IPS-NIHi11 (cell line): ENCODE measurements at regions not wholly inside any gene's neighbourhood (a gene's known extent, or its start where the extent isn't known, plus 50 kb on each side); places are given as distances from the start of the nearest gene placed in this dataset.
"Not testable (repeated sequence)": the region's sequence is repeated elsewhere in the genome, so short reads cannot be mapped to it uniquely, and the experiment has no call there.

Experiments
- DNase-seq: peaks from one replicate; pipeline ENCODE4 v3.0.0; 2012; ENCODE audit warnings: mixed read lengths, low spot score

DNA sequence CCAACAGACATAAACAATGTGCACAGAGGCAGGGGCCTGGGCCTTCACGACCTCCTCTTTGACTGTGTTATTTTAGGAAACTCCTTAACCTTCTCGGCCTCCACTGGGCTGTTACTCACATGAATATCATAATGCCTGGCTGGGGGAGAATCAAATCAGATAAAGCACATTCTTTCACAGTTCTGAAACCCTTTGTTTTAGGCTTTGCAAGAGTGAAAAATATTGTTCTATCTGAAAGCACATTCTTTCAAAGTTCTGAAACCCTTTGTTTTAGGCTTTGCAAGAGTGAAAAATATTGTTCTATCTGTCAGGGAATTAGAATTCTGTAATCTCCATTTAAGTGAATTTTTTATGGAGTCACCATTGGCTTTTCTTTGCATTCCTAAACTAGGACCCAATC is 50.7 kb upstream of the SYNDIG1 start:
- no peak for DNase-seq

DNA sequence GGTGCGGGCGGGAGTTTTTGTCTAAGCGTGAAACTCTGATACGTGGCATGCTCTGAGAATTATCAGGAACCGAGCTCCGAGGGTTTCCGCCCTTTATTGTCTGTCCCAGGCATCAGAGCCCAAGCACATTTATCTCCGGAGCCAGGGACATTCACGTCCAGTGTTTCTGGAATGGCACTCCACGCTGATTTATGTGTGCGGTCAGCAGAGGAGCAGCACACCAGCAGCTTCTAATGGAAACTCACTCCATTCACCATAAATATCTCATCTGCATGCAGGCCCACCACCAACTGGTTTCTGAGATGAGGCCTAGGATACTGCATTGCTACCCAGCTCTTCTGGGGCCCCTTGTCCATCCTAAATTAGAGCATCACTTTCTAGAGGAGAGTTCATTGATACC is 51.9 kb upstream of the SYNDIG1 start:
- DNase-seq = no peak

DNA sequence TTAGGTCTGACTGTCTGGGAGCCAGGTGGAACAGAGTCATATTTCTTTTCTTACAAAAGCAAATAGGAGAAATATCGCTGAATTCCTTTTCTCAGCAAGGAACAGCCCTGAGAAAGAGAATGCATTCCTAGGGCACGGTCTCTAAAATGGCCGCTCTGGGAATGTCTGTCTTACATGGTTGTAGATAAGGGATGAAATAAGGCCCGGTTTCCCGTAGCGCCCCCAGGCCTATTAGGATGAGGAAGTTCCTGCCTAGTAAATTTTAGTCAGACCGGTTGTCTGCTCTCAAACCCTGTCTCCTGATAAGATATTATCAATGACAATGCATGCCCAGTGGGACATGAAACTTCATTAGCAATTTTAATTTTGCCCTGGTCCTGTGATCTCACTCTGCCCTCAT is 54.0 kb upstream of the SYNDIG1 start:
- DNase-seq = not testable (repeated sequence)

DNA sequence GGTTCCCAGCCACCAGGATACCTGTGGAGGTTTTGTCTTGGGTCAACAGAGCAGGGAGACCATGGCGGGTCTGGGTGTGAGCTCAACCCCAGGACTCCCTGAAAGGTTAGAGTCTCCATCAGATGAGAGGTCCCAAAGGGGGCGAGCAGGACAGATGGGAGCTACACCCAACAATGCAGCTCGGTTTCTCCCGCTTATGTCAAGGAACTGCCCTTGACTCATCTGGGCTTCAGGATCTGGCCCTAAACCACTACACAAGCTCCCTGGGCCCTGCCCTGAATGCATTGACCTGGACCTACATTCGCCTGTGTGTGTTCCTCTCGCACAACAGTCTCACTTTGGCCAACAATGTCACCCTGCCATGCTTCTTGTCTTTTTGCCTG is 57.6 kb upstream of the SYNDIG1 start:
- DNase-seq = no peak

DNA sequence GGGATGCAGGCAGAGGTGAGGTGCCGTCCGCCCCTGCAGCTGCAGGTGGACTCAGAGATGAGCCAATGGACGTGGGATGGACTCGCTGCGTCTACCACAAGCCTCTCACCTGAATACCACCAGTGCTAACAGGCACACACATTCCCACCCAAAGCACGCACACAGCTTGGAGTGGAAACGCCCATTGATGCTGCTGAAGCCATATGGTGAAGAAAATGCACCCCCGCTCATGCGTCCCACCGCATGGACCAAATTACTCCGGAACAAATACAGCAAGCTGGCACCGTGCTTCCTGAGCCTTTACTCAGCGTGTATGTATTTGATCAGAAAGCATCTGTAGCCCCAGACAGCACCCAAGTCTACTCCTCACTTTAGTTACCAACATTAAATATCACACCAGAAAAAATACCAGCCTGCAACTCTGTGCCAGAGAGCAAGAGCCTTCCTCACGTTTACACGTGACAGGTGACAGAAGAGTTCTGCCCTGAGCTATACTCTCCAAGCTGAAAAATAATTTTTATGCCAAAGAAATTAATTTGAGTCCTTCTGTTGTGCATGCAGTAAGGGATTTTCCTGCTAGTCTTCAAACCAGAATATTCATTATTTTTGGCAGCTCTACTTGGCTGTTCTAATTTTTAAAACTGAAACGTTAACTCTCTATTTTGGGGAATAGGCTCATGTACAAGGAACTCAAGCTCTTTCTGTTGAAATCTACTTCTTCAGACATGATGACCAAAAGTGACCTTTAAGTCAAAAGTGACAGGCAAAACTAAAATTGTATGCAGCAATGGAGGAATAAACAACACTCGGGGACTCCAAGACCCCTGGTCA is 58.2 kb upstream of the SYNDIG1 start:
- DNase-seq = no peak

DNA sequence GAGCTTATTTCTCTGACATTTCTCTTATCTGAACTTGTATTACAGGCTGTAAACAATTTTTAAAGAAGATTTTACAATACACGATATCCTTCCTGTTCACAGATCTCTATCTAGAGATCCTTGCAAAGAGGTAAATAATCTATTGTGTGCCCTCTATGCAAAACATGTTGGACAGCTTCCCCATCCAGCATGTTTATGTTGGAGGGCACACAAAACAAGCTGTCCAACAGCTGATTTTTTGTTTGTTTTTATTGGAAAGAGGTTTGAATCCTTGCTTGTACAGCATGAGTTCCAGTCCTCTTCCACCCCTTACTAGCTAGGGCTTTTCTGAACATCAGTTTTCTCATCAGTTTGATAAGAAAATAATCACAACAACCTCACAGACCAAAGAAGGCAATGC is 62.3 kb upstream of the SYNDIG1 start:
- DNase-seq = no peak

DNA sequence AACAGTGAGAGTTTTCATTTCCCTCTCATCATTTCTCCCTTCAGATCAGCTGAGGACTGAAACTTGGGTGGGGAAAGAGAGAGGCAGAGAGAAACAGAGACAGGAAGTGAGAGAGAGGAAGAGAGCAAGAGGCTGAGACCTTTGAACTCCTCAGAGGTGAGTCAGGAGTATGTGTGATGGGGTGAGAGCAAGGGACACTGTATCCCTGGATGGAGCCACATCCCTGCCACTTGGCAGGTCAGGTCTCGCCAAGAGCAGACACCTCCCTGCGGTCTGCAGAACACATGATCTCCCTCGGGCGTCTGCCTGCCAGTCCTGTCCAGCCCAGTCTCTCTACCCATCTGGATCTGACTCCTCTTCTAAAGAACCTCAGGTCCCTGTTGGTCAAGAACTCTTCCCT is 62.7 kb upstream of the SYNDIG1 start:
- DNase-seq = no peak

DNA sequence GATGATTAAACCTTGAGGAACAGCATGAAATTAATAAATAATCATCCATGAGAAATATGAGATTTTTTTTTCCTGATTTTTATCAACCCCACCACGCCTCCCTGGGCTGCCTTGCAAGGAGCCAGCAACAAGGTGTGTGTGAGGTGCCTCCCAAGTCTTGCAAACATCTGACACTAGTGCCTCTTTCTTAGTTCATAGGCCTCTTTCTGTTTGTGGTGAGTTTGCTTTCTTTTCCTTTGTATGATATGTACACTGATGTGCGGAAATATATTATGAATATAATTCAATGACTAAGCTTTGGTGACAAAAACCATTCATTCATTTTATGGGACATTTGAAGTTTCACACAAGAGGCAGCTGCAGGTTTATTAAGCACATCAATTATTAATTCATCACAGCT is 63.2 kb upstream of the SYNDIG1 start:
- DNase-seq = no peak

DNA sequence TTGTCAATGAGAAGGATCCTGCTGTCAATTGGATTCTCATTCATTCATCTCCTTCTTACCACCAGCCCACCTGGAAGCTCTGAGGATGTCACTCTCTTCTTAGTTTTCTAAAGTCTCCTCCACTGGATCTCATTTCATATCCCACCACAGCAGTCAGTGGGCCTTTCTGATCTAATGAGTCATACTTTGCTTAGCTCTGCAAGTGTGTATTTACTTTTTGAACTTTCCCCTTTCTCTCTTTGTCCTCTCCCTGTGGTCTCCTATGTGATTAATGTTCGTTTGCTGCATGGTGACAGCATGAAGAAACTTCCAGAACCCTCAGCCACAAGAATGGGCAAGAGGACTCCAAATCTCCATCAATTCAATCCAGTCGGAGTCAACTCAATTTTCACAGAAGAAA is 63.6 kb upstream of the SYNDIG1 start:
- DNase-seq = no peak

DNA sequence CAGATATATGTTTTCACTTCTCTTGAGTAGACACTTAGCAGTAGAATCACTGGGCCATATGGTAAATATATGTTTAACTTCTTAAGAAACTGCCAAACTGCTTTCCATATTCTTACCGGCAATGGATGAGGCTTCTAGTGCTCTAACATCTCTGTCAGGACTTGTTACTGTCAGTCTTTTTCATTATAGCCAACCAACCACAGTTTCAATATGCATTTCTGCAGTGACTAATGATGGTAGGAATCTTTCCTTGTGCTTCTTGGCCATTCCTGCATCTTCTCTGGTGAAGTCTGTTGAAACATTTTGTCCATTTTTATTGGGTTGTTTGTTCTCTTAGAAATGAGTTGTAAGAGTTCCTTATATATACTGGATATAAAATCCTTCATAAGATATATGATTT is 66.0 kb upstream of the SYNDIG1 start:
- DNase-seq = no peak

DNA sequence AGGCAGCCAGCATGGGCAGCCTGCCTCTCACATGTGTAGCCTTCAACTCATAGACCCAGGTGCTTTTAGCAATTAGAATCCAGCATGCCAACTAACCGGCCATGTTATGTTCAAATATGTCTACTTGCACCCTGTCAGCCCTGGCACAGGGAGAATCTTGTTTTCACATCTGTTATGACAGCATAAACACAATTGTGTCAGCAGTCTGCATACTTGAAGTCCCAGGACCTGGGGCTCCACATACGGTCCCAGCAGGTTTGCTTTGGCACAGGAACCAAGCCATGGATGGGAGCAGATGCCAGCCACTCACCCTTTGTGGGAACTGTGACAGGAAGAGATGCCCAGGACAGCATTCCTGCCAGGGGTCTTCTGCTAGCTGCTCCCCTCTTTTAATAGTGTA is 67.2 kb upstream of the SYNDIG1 start:
- DNase-seq = no peak

DNA sequence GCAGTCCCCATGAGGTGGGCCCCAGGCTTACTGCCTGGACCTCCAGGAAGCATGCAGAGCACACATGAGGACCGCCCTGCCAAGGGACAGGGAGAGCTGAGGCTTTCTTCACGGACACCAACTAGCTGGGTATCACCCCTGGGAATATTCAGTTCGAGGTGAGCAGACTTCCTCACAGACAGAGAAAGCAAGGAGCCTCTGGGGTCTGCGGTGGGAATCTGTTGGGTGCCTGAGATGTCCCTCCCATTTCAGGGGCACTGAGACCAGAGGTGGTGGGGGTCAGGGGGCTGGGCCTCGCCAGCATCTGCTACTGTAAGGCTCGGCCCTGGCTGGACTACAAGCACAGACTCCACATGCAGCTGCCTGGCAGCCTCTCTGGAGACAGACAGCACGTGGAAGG is 74.3 kb upstream of the SYNDIG1 start:
- DNase-seq = no peak

DNA sequence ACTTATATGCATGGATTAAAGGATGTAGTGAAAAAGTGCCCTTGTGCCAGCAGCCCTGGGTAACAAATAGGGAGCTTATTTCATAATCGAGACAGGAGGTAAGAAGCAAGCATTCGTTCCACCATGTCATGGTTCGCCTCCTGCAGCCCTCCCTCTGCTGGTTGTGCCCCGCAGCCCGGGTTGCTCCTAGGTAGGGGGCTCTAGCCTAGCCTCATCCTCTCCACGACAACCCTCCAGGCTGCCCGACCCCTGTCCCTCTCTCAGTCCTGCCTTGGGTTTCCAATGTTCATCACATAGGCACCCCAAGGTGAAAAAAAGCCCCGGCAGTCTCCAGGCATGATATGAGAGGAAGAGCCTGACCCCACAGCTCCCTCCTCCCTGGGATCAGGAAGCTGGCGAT is 75.5 kb upstream of the SYNDIG1 start:
- DNase-seq = no peak

DNA sequence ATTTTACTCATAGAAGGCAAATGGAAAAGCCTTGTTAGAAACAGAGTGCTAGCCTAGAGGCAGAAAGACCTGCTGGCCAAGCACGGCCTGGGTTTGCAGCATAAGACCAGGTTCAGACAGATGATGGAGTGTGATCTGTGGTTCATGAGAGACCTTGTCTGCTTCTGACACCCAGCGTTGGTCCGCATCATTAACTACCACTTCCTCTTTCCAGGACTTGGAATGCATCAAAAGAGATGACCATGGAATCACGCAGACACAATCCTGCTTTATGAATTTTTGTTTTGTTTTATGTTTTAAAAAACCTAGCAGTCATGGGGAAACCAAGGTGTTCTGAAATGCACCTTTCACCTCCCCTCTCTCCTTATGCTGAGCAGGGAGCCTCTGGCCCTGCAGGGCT is 76.8 kb upstream of the SYNDIG1 start:
- no peak for DNase-seq

DNA sequence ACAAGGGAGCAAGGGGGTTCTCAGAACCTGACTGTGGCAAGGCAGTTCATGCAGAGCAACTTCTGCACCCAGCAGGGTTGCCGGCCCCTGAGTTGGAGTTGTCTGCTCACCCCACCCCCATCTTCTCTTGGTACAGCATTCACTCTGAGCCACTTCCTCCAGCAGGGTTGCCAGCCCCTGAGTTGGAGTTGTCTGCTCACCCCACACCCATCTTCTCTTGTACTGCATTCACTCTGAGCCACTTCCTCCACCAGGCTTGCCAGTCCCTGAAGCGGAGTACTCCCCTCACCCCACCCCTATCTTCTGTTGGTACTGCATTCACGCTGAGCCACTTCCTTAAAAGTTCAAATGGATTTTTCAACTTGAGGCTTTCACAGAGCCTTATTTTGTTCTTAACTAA is 79.7 kb upstream of the SYNDIG1 start:
- DNase-seq = no peak

DNA sequence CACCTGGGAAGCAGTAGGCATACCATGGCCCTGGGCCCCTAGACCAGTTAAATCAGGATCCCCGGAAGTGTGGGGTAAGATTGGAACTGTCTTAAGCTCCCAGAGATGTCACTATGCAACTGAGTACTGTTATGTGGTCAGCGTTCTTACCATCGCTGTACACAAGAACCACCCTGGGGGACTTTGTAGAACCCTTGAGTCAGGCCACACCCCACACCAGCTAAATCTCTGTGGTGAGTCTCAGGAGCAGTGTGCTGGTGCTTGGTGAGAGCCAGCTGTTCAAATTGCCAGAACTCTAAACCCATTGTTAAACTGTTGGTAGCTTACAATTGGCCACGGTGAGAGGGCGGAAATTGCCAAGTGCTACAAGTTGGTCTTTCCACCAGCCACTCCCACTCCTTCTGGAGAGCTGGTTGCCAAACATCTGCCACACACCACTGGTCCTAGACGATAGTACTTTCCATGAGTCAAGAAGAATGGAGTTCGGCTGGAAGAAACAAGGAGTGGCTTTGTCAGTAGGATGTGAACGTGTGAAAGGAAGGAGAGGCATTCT is 80.5 kb upstream of the SYNDIG1 start:
- no peak for DNase-seq

DNA sequence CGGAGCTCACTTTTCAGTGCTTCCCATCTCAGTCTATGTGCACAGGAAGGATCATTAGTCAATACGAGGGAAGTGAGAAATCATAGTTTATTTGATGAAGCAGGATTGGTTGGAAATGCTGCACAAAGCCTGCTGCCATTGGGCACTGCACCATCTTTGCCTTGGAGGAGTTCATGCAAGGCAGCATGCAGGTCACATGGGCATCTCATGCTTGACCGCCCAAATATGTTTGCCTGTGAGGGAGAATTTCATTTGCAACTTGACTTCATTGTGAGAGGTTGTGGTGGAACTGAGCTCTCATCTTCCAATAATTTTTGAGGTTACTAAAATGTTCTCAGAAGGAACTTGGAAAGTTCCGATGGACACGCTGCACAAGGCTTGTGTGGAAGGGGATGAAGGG is 83.9 kb upstream of the SYNDIG1 start:
- no peak for DNase-seq

DNA sequence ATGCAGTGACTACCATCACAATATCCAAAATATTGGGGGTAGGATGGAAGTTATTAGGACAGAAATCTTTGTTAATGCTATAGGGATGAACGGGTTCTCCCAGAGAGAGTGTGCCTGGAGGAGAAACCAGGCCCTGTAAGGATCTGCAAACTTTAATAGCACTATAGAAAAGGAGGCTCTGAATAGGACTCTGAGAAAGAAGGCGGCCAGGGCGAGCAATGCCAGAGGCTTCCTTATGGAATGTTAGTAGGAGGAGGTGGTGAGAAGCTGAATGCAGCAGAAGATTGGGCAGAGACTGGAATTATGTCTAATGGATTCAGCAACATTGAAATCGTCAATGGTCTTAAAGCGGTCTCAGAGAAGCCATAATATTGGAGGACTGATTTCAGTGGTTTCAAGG is 84.6 kb upstream of the SYNDIG1 start:
- DNase-seq = no peak

DNA sequence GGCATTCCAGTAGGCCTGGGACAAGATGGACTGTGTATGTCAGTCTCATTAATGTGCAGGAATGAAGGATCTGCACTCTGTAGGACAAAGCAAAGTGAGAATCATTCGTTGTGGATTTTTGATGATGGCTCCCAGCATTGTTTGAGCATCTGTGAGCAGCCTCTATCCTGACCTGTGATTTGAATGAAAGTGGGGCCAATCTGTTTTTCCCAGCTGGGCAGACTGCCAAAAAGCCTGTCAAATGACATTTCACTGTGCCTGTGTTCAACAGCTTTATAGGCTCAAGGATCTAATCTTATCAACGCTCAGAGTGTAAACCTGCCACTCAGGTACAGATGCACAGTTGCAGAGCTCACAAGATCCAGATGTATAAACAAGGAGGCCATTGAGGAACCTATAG is 86.7 kb upstream of the SYNDIG1 start:
- DNase-seq = no peak

DNA sequence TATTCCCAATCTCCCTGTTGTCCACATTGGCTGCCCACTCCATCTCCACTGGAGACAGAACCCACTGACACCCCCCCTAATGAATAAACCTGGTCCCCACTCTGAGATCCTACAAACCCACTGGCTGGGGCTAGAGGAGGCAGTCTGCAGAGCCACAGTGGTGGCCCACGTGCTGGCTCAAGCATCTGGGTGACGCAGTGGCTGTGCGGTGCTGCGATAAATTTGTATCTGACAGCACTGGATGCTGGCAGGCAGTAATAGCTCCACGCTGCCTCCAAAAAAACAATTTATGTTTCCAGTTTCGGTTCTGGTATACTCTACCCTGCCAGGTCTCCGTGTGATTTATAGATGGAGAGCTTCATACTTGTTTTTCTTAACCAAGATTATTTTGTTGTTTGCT is 87.1 kb upstream of the SYNDIG1 start:
- DNase-seq = no peak

DNA sequence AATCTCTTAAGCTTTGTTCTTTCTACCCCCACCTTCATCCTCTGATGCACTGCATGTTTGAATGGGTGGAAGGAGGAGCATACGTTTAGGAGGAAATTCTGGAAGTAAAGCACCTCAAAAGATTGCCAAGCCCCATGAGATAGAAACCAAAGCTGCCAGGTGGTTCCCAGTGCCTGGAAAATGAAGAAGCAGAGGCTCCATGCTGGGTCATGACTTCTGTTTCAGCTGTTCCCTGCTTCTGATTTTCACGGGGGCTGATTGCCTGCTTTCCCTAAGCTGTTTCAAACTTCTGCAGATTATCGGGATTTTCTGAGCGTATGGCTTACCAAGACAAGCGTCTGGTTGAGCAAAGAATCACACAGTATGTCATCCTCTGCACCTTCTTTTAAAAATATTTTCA is 87.5 kb upstream of the SYNDIG1 start:
- no peak for DNase-seq

DNA sequence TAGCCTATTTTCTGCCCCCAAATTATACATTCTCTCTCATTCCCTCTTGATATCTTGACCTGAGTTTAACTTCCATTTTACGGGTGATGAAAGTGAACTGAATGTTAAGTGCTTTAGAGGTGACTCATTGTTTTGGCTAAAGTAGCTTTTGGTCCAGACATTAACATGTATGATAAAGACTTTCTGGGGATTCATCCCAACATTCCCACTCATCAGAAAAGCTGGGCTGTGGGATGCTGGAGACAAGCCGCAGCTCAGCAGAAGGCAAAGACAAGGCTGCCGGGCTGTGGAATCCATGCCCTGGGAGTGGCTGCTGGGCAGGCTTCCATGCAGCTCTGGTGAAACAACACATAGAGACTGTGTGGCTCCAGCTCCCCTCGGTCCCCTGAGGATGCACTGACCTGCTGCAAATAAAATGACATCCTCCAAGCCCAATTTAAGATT is 89.9 kb upstream of the SYNDIG1 start:
- no peak for DNase-seq

DNA sequence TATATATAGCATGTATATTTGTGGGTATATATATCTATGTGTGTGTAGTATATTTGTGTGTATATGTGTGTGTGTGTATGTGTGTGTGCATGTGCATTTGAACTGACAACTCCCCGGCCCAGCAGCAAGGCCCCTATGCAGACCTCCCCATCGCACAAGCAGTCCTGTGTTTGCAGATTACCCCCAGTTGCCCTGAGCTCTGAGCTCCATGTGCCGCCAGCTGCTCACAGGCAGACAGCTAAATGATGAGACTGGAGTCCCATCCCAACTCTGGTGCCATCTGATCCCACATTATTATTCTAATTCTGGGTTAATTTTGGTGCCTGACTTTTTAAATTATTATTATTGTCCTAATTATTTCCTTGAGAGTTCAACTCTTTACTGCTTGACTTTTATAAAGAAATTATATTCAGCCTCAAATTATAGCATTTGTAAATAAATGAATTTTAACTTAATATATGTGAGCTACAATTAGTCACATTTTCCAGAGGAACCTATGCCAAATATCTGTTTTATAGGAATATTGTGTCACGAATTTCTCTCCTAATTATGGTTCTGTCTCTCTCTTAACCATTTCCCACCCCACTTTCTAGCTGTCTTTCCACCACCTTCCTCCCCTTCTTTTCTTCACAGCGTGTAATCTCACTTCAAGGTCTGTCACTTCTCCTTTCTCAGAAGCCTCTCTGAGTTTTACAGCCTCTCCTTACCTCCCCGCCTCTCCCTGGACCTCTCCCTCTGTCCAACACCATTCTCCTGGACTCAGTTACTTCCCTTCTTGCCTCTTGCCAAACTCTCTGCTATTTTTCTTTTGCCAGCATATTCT is 90.6 kb upstream of the SYNDIG1 start:
- DNase-seq = no peak
